Inferior parietal cortex (tissue), 1 donor: ENCODE measurements at regions not wholly inside any gene's neighbourhood (a gene's known extent, or its start where the extent isn't known, plus 50 kb on each side); places are given as distances from the start of the nearest gene placed in this dataset.

Experiments
- DNase-seq: peaks from one replicate; pipeline ENCODE4 v3.0.0-alpha.2; 2016; ENCODE audit errors: extremely low spot score

- DNase-seq = no peak
These were observed 997.2 kb downstream of the TUSC7 start for GRCh38 chr3:117706756-117707155.

DNA sequence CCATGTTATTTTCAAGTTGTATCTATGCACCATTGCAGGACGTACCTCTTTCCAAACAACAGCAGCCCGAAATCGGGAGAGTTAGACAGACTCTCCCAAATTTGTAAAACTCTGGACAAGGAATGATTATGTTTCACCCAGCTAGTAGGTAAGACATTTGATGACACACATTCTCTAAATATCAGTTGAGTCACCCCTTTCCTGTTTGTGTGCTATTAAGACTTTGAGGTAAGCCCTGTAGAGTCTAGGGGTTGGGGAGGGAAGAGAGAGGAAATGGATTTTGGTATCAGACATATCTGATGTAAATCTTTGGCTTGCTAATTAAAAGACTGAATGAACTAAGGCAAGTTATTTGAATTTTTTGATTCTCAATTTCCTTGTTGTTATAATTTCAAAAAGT is 999.0 kb downstream of the TUSC7 start:
- DNase-seq = no peak

- no peak for DNase-seq
These were observed 999.5 kb downstream of the TUSC7 start for GRCh38 chr3:117709108-117709507.

DNA sequence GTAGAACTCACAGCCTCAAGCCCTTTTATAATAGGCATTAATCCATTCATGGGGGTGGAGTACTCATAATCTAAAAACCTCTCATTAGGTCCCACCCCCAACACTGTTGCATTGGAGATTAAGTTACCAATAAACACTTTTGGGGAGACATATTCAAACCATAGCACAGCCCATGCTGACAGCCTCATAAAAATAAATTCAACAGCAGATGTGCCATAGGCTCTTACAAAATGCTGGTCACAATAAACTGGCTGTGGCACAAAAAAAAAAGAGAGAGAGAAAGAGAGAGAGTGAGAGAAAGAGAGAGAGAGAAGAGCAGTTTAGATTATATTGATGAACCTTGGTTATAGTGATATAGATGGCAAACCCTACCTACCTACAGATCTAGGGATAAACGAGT is 1000.9 kb downstream of the TUSC7 start:
- no peak for DNase-seq

GRCh38 chr3:117719316-117719926 is 1009.8 kb downstream of the TUSC7 start:
- DNase-seq = peak; percentile 63

GRCh38 chr3:117721866-117722265 is 1012.3 kb downstream of the TUSC7 start:
- DNase-seq = no peak

DNA sequence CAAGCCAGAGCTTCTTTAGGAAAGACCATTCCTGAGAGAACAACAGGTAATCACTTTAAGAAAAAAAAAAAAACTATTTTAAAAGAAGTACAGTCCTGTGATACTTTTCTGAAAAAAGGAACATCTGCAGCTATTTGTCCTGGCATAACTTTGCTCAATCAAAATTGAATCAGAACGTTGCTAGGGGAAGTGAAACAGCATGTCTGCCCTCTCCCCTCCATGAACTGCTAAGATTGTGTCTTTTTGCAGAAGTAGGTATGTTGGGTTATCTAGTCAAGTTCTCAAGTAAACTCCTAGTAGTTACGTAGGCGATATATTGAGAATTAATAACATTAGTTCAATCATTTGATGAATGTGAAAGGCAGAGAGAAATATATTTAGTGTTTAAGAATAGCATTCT is 1013.3 kb downstream of the TUSC7 start:
- no peak for DNase-seq

- DNase-seq = no peak
These were observed 1014.2 kb downstream of the TUSC7 start for GRCh38 chr3:117723825-117724224.

DNA sequence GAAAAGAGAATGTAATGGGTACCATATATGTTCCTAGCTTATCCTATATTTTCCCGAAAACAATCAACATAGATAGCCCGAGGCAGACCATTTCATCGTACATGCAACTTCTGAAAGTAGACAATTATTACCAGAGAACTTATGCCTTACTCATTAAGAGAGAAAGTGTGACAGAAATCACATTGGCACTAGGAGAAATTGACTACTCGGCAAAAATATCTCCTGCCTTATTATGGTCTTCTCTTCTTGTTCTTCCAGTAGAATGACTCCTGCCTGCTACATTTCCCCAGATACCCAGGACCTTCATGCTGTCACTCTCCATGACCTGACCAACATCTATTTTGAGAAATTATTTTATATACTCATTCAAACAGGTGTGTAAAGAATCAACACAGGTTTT is 1015.7 kb downstream of the TUSC7 start:
- no peak for DNase-seq

DNA sequence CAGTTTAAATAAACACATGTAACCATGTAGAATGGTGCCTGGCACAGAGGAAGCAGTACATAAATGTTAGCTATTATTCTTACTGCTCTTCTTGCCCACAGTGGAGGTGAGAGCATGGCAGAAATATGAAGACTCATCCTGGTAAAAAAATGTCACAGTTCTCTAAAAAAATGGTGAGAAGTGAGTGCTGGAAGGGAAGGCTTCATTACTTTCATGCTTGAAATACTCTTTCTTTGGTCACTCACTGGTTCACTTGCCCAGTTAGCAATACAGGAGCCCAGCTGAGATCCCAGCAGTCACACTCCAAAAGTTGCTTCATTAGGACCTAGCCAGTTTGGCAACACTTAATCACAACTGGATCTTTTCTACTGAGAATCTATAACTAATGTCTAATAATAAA is 1017.2 kb downstream of the TUSC7 start:
- no peak for DNase-seq

DNA sequence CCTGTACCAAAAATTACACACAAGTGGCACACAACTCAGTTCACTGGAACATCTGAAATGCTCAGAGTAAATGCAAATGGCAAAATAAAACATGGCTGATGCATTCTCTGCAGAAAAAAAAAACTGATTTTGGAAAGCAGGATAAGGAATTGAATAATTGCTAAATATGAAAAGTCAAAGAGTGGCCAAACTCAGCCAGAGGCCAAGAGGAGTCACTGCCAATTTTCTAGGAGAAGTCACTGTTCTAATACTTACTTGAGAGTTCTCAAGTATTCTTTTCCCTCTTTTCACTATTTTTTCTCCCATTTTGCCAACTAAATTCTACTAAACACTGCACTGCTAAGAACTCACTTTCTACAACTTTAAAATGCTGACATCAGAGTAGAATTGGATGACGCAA is 1018.6 kb downstream of the TUSC7 start:
- DNase-seq = no peak

DNA sequence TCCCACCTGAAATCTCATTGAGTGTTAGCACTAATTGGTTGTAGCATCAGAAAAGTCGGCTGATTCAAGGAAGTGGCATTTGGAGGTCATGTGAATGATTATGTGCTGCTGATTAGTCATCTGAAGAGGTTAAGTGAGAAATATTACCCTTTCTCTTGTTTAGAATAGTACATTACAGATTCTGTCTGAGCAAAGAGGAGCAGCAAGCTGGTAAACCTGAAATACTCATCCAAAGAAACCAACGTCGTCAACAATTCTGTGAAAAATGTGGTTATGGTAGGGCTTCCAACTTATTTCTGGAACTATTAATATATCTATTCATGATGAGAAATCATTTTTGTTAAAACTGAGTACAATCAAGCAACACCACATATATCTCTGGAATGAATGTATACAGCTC is 1024.9 kb downstream of the TUSC7 start:
- no peak for DNase-seq

DNA sequence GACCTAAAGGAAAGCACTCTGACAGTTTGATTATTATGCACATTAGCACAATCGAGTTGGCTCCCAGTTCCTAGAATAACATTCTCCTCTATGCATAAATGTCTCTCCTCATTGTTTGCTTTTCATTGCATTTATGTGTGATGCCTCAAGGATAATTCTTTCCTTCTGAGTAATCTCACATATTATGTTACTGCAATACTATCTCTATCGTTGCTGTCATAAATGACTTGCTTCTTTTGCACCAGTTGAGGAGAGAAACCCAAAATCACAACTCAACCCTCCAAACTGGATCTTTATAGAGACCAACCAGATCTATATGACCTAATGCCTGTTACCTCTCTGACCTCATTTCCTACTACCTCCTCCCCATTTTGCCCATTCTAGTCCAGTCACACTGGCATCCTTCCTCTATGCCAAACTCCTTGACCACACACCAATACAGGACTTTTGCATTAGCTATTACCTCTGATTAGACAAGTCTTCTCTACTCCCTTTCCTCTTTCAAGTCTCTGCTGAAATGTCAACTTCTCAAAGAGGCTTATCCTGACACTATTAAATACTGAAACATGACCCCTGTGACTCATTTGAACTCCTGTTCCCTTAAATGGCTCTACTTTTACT is 1026.0 kb downstream of the TUSC7 start:
- DNase-seq = no peak

DNA sequence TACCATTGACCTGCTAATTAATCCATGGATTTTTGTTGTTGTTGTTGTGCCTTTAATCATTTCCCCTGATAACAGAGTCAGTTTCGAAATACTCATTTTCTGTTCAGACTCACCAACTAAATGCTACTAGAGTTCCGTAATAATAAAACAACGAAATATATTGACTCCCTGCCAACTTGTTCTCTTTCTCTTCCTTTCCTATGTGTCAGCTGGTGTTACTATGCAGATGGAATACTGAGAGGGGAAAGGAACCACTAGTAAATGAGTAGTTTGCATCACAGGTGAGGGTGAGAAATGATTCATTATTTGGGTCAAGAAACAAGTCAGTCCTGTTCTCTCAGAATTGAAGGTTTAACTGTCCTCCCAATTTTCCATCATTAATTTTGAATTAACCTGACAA is 1027.3 kb downstream of the TUSC7 start:
- no peak for DNase-seq

- no peak for DNase-seq
These were observed 1034.4 kb downstream of the TUSC7 start for GRCh38 chr3:117743993-117744392.

- no peak for DNase-seq
These were observed 1035.4 kb downstream of the TUSC7 start for GRCh38 chr3:117744935-117745334.

DNA sequence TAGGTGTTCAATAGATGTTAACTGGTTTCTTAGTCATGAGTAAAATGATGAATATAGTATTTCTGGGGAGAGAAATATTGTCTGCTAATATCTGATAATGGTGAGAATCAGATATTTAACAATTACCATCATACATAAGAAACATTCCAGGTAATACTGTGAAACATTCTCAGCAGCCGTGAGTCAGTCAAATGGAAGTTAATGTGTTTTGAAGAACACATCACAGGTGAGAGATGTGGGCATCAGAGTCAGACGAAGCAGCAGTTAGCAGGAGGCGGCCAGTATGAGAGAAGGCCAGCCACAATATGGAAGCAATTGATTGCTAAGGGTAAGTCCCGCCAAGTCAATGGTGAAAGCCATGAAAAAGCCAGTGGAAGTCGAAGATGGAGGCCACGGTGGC is 1035.9 kb downstream of the TUSC7 start:
- DNase-seq = no peak

- no peak for DNase-seq
These were observed 1036.5 kb downstream of the TUSC7 start for GRCh38 chr3:117746066-117746465.

DNA sequence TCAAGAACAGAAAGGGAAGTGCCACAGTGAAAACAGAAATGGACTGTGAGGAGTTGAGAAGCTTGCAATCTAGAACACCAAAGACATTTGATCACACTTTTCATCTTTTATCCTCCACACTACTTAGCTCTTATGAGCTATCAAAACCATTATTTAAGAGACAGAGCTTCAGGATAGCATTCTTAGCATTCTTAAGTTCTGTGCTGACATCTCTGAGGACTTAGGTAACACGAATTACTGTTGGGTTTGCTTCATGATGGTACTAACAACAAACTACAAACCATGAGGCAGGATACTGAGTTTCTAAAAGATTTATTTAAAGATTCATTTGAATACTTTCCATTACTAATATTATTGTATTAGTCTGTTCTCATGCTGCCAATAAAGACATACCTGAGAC is 1038.6 kb downstream of the TUSC7 start:
- DNase-seq = no peak

- no peak for DNase-seq
These were observed 1041.2 kb downstream of the TUSC7 start for GRCh38 chr3:117750674-117751269.

- DNase-seq = peak; percentile 70
These were observed 1042.1 kb downstream of the TUSC7 start for GRCh38 chr3:117751651-117752050.

DNA sequence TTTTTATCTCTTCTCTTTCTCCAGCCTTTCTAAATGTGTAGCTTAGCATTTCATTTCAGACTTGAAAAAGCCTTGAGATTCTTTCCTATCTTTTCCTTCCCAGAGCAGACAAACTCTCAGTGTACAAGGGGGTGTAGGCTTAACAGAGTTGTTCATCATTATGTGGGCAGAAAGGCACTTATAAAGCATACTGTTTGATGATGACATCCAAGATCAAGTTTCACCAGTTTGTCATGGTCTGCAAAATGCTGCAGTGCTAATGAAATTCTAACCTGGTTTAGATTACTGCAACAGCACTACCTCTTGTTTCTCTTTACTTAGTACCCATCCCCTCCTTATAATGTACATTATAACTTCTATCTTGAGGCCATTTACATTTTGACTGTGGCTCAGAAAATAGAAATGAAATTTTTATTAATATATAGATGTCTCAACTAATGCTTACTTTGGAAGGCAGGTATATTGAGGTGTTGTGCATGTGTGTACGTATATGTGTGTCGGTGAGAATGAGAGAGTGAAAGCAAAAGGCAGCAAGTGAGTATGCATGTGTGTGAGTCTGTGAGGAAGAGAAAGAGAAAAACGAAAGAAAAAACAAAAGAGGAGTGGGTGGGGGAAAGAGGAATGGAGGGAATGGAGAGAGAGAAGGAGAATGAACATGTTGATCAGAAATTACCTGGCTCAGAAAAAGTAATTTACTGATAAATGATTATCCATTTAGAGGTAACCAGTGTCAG is 1043.6 kb downstream of the TUSC7 start:
- no peak for DNase-seq

DNA sequence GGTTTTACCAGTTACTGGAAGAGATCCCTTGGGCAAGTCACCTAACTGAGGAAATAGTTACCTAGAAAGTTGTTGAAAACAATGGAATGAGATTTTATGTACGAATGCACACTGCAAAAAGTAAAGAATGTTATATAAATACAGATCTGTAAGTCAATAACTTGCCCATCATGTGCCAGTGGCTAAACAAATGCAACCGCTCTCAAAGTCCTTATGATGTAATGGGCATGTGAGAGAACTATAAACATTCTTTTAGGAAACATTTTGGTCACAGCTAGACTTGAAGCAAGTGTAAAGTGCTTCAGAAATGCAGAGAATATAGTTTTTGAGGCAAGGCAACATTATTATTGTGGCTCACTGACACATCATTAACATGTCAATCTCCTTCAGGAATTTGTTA is 1044.5 kb downstream of the TUSC7 start:
- DNase-seq = no peak
